T-cell (primary cell): ENCODE measurements at regions not wholly inside any gene's neighbourhood (a gene's known extent, or its start where the extent isn't known, plus 50 kb on each side); places are given as distances from the start of the nearest gene placed in this dataset.

Source experiments
- ATAC-seq, 4 experiments: fragments of 200-7000 bp in 3 of 4; fragments of 150-1000 bp in 1 of 4; cut with Tn5 transposase; replicated peaks in 1 of 4; 1 replicate in 3 of 4; 2 replicates in 1 of 4; pipeline ENCODE4 v1.10.0; 2021; ENCODE audit warnings: moderate library complexity in 3 of 4, mild to moderate bottlenecking in 2 of 4, moderate number of reproducible peaks in 1 of 4
- CTCF ChIA-PET, 2 donors: fragments of 300-600 bp; sonication (Branson Sonifier 250); formaldehyde crosslinking; loops; one replicate each; lab custom pipeline; 2022; ENCODE audit warnings: antibody characterized with exemption in 2 of 2; lab: Charles Lee
- POLR2A ChIA-PET, 2 donors: fragments of 300-600 bp; sonication (Branson Sonifier 250); formaldehyde crosslinking; loops; one replicate each; lab custom pipeline; 2022; ENCODE audit warnings: antibody characterized with exemption in 2 of 2; lab: Charles Lee
- DNase-seq, 35 experiments: peaks; one replicate each; pipeline versions ENCODE4 v3.0.0 to v3.0.0-alpha.2; 2013 to 2023
- H3K27ac ChIP-seq: one replicate; pipeline ENCODE4 v1.5.1; 2013; ENCODE audit warnings: low read length
- H3K27me3 ChIP-seq, 2 experiments: replicated peaks in 1 of 2; 1 replicate in 1 of 2; 2 replicates in 1 of 2; pipeline versions ENCODE4 v1.6.1 to v1.7.0; 2013; ENCODE audit warnings: low read length in 1 of 2, mixed read lengths in 1 of 2; ENCODE audit not compliant: control insufficient read depth in 2 of 2, insufficient read depth in 2 of 2; ENCODE audit errors: extremely low read depth in 1 of 2
- H3K36me3 ChIP-seq, 2 donors: 1 replicate in 1 of 2; 2 replicates in 1 of 2; pipeline versions ENCODE4 v1.6.1 to v1.7.0; 2013; ENCODE audit warnings: low read length in 1 of 2; ENCODE audit not compliant: control insufficient read depth in 2 of 2, insufficient read depth in 1 of 2; ENCODE audit errors: extremely low read depth in 1 of 2
- H3K4me1 ChIP-seq, 2 experiments: 1 replicate in 1 of 2; 2 replicates in 1 of 2; pipeline versions ENCODE4 v1.6.1 to v1.7.0; 2013; ENCODE audit warnings: low read length in 2 of 2, mixed read lengths in 1 of 2; ENCODE audit not compliant: insufficient read depth in 2 of 2, control insufficient read depth in 1 of 2; ENCODE audit errors: extremely low read depth in 1 of 2
- H3K4me3 ChIP-seq, 2 donors: 1 replicate in 1 of 2; 2 replicates in 1 of 2; pipeline versions ENCODE4 v1.5.1 to v1.7.0; 2013; ENCODE audit warnings: mild to moderate bottlenecking in 2 of 2, low read length in 1 of 2, moderate library complexity in 1 of 2; ENCODE audit not compliant: control insufficient read depth in 1 of 2; ENCODE audit errors: extremely low read depth in 1 of 2
- H3K9me3 ChIP-seq: 2 replicates; pipeline ENCODE4 v1.7.0; 2013
- H3K27ac Mint-ChIP-seq, 2 donors: one replicate each; pipeline ENCODE4 v1.8.0; 2020 to 2021; ENCODE audit warnings: mild to moderate bottlenecking in 2 of 2, mixed read lengths in 2 of 2
- H3K27me3 Mint-ChIP-seq, 2 donors: one replicate each; pipeline ENCODE4 v1.8.0; 2021 to 2022; ENCODE audit warnings: mixed read lengths in 2 of 2
- H3K36me3 Mint-ChIP-seq: one replicate; pipeline ENCODE4 v1.8.0; 2021; ENCODE audit warnings: mixed read lengths
- H3K4me1 Mint-ChIP-seq, 3 donors: one replicate each; pipeline ENCODE4 v1.8.0; 2020 to 2022; ENCODE audit warnings: mixed read lengths in 3 of 3, mild to moderate bottlenecking in 1 of 3
- H3K4me3 Mint-ChIP-seq, 3 donors: one replicate each; pipeline ENCODE4 v1.8.0; 2020 to 2022; ENCODE audit warnings: mild to moderate bottlenecking in 3 of 3, mixed read lengths in 3 of 3, moderate library complexity in 3 of 3
- H3K9me3 Mint-ChIP-seq, 3 donors: one replicate each; pipeline ENCODE4 v1.8.0; 2020 to 2022; ENCODE audit warnings: mixed read lengths in 3 of 3
- WGBS: methylation state at CpG from one replicate; pipeline ENCODE4 v1.1.5; 2013; ENCODE audit warnings: missing lambda C conversion rate; ENCODE audit not compliant: insufficient coverage; 5-methylcytosine and 5-hydroxymethylcytosine counted together

- no peaks in the 10 kb centered on the region for H3K9me3 Mint-ChIP-seq
- no peak overlapping the region for H3K27ac Mint-ChIP-seq
- no peak overlapping the region for H3K4me3 Mint-ChIP-seq
- no peak for DNase-seq
- no peaks in the 10 kb centered on the region for H3K36me3 Mint-ChIP-seq
- H3K4me1 Mint-ChIP-seq = peaks cover 5 to 7% (median 5%) of the 10 kb centered on the region in 3 donors
- H3K9me3 ChIP-seq = no peaks in the 10 kb centered on the region
- ChIA-PET CTCF (no interaction called here), POLR2A (no interaction called here)
- no CpG with 5 or more reads among the region's 3 CpGs for WGBS
- H3K27me3 Mint-ChIP-seq = peaks cover 6 to 12% of the 10 kb centered on the region in 2 donors
- H3K36me3 ChIP-seq = no peaks in the 10 kb centered on the region
- no peak overlapping the region for H3K4me3 ChIP-seq
- peaks cover 0 to 6% of the 10 kb centered on the region in 2 experiments for H3K27me3 ChIP-seq
- no peaks in the 10 kb centered on the region for H3K4me1 ChIP-seq
- no peak overlapping the region for H3K27ac ChIP-seq
- ATAC-seq = no peak
Observed at GRCh38 chr20:40773376-40773775, 84.3 kb upstream of the MAFB start.

GRCh38 chr20:40774252-40774651 lies 85.2 kb upstream of the MAFB start:
- Histone ChIP-seq H3K9me3 (no peaks in the 10 kb centered on the region), H3K4me1 (no peaks in the 10 kb centered on the region), H3K36me3 (no peaks in the 10 kb centered on the region), H3K27me3 (peaks cover 0 to 6% of the 10 kb centered on the region in 2 experiments), H3K4me3 (no peak overlapping the region), H3K27ac (no peak overlapping the region)
- Mint-ChIP-seq H3K36me3 (no peaks in the 10 kb centered on the region), H3K27me3 (peaks cover 6 to 8% of the 10 kb centered on the region in 2 donors), H3K27ac (no peak overlapping the region), H3K4me1 (peaks cover 5 to 7% (median 5%) of the 10 kb centered on the region in 3 donors), H3K9me3 (no peaks in the 10 kb centered on the region), H3K4me3 (no peak overlapping the region)
- WGBS = no CpG with 5 or more reads among the region's 4 CpGs
- DNase-seq (no peak), ATAC-seq (no peak)
- CTCF ChIA-PET = no interaction called here
- POLR2A ChIA-PET = no interaction called here

DNA sequence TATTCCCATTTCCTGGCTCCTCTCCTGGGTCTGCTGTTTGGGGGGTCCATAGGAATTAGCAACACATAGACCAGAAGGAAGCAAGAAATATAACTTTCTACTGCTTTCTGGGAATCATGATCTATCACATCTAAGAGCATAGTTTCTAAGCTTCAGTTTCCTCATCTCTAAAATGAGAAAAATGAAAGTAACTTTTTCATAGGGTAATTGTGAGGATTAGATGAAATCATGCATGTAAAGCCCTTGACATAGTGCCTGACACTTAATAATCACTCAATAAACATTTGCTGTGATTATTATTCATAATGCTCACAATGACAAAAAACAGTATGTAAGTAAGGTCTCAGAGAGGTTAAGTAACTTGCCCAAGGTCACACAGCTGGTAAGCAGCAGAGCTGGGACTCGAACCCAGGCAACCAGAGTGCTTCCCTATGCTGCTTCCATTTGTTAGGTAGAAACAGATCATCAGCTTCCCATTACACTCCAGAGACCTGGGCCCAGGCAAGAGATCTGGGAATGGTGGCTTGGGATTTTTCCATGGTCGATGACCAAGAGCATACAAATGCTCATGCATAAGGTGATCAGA lies 86.6 kb upstream of the MAFB start:
- no peak overlapping the region for H3K4me3 ChIP-seq
- no peaks in the 10 kb centered on the region for H3K4me1 ChIP-seq
- ATAC-seq = no peak
- ChIA-PET POLR2A (no interaction called here), CTCF (no interaction called here)
- 80% methylated on average over 1 of the region's 2 CpGs for WGBS
- no peaks in the 10 kb centered on the region for H3K27me3 Mint-ChIP-seq
- H3K27me3 ChIP-seq = peaks cover 0 to 5% of the 10 kb centered on the region in 2 experiments
- no peaks in the 10 kb centered on the region for H3K36me3 ChIP-seq
- H3K4me1 Mint-ChIP-seq = peaks cover 5 to 7% (median 5%) of the 10 kb centered on the region in 3 donors
- H3K9me3 Mint-ChIP-seq = no peaks in the 10 kb centered on the region
- no peaks in the 10 kb centered on the region for H3K36me3 Mint-ChIP-seq
- no peak overlapping the region for H3K4me3 Mint-ChIP-seq
- DNase-seq = no peak
- no peak overlapping the region for H3K27ac ChIP-seq
- no peaks in the 10 kb centered on the region for H3K9me3 ChIP-seq
- H3K27ac Mint-ChIP-seq = no peak overlapping the region

DNA sequence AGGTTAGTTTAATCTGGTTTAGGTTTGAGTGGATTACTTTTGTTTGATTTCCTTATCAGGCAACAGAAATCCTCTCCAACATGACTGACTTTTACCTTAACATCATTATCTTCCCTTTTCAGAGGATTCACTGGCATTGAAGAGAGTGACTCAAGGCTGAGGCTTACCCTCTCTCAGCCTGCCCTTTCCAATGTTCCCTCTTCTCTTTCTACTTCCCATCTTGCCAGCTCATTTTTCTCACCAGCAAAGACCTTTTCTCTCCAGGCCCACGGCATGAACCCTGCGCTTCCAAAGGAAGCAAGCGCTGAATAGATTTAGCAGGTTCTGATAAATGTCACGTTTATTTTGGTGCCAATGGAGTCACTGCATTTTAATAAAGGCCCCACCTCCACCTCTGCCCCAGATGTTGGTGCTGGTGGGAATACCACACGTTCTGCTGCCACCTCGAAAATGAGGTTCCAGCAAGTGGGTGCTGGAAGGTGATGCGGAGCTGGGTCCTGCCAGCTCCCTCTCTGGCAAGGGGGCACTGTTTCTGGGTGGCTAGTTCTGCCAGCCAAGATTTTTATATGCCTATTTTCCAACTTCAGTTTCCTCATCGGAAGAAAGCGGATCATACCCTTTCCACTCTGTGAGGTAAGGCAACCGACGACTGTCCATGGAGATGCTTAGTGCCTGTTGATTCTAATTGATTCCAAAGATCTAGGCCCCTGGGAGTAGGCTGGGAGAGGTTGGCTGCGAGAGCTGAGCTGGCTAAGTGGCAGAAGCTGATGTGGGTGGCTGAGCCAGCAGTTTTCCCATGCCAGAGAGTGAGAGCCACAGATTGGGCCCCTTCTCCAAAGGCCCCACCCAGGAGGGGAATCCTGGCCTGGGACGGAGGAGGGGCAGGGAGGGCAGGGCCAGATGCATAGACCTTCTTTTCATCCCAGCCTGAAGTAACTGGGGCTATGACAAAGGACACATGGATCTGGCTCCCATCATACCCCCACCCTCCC lies 87.7 kb upstream of the MAFB start:
- H3K27ac Mint-ChIP-seq = no peak overlapping the region
- no peaks in the 10 kb centered on the region for H3K36me3 ChIP-seq
- no peaks in the 10 kb centered on the region for H3K36me3 Mint-ChIP-seq
- ChIA-PET POLR2A (no interaction called here), CTCF (no interaction called here)
- H3K4me1 Mint-ChIP-seq = peaks cover 5 to 7% (median 5%) of the 10 kb centered on the region in 3 donors
- no peak overlapping the region for H3K27ac ChIP-seq
- WGBS = 100% methylated on average over 2 of the region's 13 CpGs
- no peak for DNase-seq
- H3K4me3 ChIP-seq = no peak overlapping the region
- no peaks in the 10 kb centered on the region for H3K27me3 Mint-ChIP-seq
- H3K4me1 ChIP-seq = no peaks in the 10 kb centered on the region
- ATAC-seq = no peak
- H3K27me3 ChIP-seq = no peaks in the 10 kb centered on the region
- H3K4me3 Mint-ChIP-seq = no peak overlapping the region
- no peaks in the 10 kb centered on the region for H3K9me3 ChIP-seq
- no peaks in the 10 kb centered on the region for H3K9me3 Mint-ChIP-seq

GRCh38 chr20:40777653-40778052 lies 88.6 kb upstream of the MAFB start:
- H3K9me3 ChIP-seq = no peaks in the 10 kb centered on the region
- H3K36me3 ChIP-seq = no peaks in the 10 kb centered on the region
- H3K9me3 Mint-ChIP-seq = no peaks in the 10 kb centered on the region
- H3K27ac ChIP-seq = no peak overlapping the region
- ATAC-seq (no peak), DNase-seq (no peak)
- H3K4me3 Mint-ChIP-seq = no peak overlapping the region
- peaks cover 5 to 7% (median 5%) of the 10 kb centered on the region in 3 donors for H3K4me1 Mint-ChIP-seq
- H3K27me3 Mint-ChIP-seq = no peaks in the 10 kb centered on the region
- H3K4me3 ChIP-seq = no peak overlapping the region
- H3K4me1 ChIP-seq = no peaks in the 10 kb centered on the region
- no peaks in the 10 kb centered on the region for H3K36me3 Mint-ChIP-seq
- H3K27me3 ChIP-seq = no peaks in the 10 kb centered on the region
- CTCF ChIA-PET = no interaction called here
- H3K27ac Mint-ChIP-seq = no peak overlapping the region
- POLR2A ChIA-PET = no interaction called here

- Histone ChIP-seq H3K9me3 (no peaks in the 10 kb centered on the region), H3K27ac (no peak overlapping the region), H3K4me1 (no peaks in the 10 kb centered on the region), H3K4me3 (no peak overlapping the region), H3K36me3 (no peaks in the 10 kb centered on the region), H3K27me3 (no peaks in the 10 kb centered on the region)
- H3K36me3 Mint-ChIP-seq = no peaks in the 10 kb centered on the region
- ChIA-PET CTCF (no interaction called here), POLR2A (no interaction called here)
- DNase-seq (no peak), ATAC-seq (no peak)
- no peak overlapping the region for H3K27ac Mint-ChIP-seq
- no peak overlapping the region for H3K4me3 Mint-ChIP-seq
- peaks cover 0 to under 1% of the 10 kb centered on the region in 2 donors for H3K27me3 Mint-ChIP-seq
- no peaks in the 10 kb centered on the region for H3K9me3 Mint-ChIP-seq
- 50% methylated on average over 1 of the region's 2 CpGs for WGBS
- H3K4me1 Mint-ChIP-seq = peaks cover 4 to 7% (median 5%) of the 10 kb centered on the region in 3 donors
Observed at GRCh38 chr20:40778894-40779496, 90.0 kb upstream of the MAFB start.
